ENCODE measurements at regions not wholly inside any gene's neighbourhood (a gene's known extent, or its start where the extent isn't known, plus 50 kb on each side); places are given as distances from the start of the nearest gene placed in this dataset.

- DNase-seq, result no peak
Observed at GRCh38 chr15:81572190-81572589, 198.2 kb upstream of the TMC3 start.

GRCh38 chr15:81569286-81570080, 195.5 kb upstream of the TMC3 start:
- no peak for DNase-seq

- DNase-seq, result no peak
Observed at GRCh38 chr15:81567924-81568323, 193.9 kb upstream of the TMC3 start.

- DNase-seq, result no peak
Observed at GRCh38 chr15:81562986-81563385, 189.0 kb upstream of the TMC3 start.

DNA sequence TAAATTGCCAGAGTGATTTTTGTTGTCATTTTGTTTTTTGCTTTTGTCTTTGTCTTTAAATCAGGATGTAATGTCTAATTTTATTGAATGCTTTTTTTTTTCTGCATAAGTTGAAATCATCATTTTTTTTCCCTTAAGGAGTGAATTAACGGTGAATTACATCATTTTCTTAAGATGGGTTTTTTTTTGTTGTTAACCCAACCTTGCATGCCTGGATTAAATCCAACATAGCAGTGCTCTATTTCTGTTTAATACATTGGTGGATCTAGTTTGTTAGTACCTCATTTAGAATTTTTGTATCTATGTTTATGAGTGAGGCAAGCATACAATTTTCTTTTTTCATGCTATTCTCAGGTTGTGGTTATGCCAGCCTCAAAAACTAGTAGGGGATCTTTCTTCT, 186.4 kb upstream of the TMC3 start:
- DNase-seq, result no peak

DNA sequence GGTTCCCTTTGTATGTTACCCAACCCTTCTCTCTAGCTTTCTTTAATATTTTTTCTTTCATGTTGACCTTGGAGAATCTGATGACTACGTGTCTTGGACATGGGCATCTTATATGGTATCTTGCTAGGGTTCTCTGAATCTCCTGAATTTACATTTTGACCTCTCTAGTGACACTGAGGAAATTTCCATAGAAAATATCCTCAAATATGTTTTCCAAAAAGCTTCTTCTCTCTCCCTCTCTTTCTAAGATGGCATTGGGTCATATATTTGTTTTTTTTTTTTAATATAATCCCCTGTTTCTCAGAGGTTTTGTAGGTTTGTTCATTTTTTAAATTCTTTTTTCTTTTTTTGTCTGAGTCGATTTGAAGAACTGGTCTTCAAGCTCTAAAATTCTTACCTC, 184.0 kb upstream of the TMC3 start:
- DNase-seq, result no peak

- no peak for DNase-seq
Observed at GRCh38 chr15:81555346-81555745, 181.3 kb upstream of the TMC3 start.

GRCh38 chr15:81548365-81549130, 174.5 kb upstream of the TMC3 start:
- DNase-seq, result no peak

DNA sequence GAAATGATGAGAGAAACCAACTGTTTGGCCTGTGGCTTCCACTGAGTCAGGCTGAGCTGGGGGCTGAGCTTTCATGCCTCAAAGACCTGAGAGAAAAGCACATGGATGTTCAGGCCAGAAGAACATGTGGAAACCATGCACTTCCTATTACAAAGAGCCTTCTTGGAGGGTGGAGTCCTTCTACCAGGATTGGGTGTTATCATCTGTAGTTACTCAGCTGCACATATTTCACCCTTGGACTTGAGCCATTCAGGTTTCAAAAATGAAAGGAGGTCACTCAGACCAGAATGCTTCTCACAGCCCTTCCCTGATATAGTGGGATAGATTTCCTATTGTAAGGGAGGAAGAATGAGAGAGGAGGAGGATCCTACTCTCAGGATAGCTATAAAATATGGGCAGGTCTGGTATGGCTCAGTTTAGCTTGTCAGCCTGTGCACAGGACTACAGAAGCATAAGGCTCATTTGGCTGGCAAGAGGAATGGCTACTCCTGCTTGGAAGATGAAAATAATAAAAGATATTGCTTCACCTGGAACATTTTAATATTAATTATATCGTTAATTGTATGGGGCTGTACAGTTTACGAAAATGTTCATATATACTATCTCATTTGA, 173.6 kb upstream of the TMC3 start:
- no peak for DNase-seq

- no peak for DNase-seq
Observed at GRCh38 chr15:81544385-81544784, 170.4 kb upstream of the TMC3 start.

- no peak for DNase-seq
Observed at GRCh38 chr15:81540909-81541308, 166.9 kb upstream of the TMC3 start.

DNA sequence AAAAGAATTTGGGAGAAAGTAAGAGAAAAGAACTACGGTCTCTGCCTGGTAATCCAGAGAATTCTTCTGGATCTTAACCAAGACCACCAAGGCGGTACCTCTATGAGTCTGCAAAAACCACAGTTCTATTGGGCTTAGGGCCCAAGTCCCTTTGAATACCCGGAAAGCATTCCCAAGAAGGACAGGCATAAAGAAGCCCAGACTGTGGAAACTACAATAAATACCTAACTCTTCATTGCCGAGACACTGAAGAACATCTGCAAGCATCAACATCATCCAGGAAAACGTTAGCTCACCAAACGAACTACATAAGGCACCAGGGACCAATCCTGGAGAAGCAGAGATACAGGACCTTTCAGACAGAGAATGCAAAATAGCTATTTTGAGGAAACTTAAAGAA, 162.3 kb upstream of the TMC3 start:
- DNase-seq, result no peak

GRCh38 chr15:81534124-81534523, 160.1 kb upstream of the TMC3 start:
- DNase-seq, result no peak

- DNase-seq, result no peak
Observed at GRCh38 chr15:81532001-81532400, 158.0 kb upstream of the TMC3 start.

- DNase-seq, result no peak
Observed at GRCh38 chr15:81531109-81531592, 157.1 kb upstream of the TMC3 start.

- no peak for DNase-seq
Observed at GRCh38 chr15:81530271-81530691, 156.3 kb upstream of the TMC3 start.

GRCh38 chr15:81529481-81529880, 155.5 kb upstream of the TMC3 start:
- no peak for DNase-seq

DNA sequence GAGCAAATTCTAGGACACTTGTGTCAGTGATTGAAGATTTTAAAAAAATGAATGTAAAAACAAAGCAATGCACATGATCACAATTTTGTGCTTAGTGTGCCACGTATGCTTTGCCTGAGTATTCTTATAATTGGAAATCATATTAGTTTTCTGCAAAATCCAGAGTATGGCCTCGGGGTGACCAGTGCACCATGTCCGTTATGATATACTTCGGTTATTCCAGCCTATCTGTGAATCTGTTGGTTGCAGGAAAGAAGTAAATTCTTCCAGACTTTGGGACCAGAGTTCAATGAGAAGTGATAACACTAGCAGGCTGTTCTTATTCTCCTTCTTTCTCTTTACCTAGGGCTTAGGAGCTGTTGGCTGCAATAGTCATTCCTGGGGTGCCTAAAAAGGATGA, 152.0 kb upstream of the TMC3 start:
- DNase-seq, result no peak

GRCh38 chr15:81524496-81524895, 150.5 kb upstream of the TMC3 start:
- DNase-seq, result no peak

GRCh38 chr15:81523867-81524266, 149.9 kb upstream of the TMC3 start:
- no peak for DNase-seq

- DNase-seq, result no peak
Observed at GRCh38 chr15:81520480-81520879, 146.5 kb upstream of the TMC3 start.

DNA sequence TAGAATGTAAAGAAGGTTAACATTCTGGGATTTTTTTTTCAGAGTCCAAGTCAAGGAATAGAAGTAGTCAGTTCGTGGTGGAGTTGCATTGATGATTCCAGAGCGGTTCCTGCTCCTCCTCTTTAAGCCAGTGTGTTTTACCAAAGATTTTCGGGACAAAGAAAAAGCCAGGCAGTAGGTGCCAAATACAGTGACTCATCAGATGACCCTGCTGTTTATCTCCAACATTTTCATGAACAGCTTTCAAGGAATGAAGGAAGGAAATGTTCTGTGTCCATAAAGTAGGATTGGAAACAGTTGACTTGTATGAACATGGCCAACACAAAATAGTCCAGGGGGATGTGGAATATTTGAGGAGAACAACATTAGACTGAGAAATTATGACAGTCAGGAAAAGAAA, 142.4 kb upstream of the TMC3 start:
- no peak for DNase-seq

- DNase-seq, result no peak
Observed at GRCh38 chr15:81516012-81516411, 142.0 kb upstream of the TMC3 start.

DNA sequence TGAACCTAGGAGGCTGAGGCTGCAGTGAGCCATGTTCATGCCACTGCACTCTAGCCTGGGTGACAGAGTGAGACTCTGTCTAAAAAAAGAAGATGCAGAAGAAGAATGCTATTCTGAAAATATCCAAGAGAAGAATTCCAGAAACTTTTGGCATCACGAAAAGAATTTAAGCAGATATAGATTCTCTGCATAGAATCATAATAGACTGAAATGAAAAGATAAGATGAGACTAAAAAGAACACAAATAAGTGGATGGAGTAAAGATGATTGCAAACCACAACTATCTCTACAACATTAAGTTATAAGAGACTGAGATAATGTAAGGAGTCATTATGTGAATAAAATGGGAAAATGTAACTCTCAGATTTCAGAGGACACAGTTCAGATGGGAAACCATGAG, 140.7 kb upstream of the TMC3 start:
- DNase-seq, result no peak

Measured in NCI-H187 treated with DMSO at 0.1 percent for 48 hours (cell line).